Left lung (tissue), 4 donors: ENCODE measurements at regions not wholly inside any gene's neighbourhood (a gene's known extent, or its start where the extent isn't known, plus 50 kb on each side); places are given as distances from the start of the nearest gene placed in this dataset.

Source experiments
- ATAC-seq: fragments of 200-7000 bp; cut with Tn5 transposase; one replicate; pipeline ENCODE4 v1.9.1; 2020; ENCODE audit warnings: moderate library complexity
- DNase-seq, 4 donors: peaks; one replicate each; pipeline ENCODE4 v3.0.0-alpha.2; 2013 to 2020
- H3K27ac ChIP-seq, 2 donors: fragments of 200-600 bp; sonication (generic) in 1 of 2; one replicate each; pipeline versions ENCODE4 v1.5.0 to v1.8.0; 2020 to 2021
- H3K27me3 ChIP-seq, 2 donors: fragments of 200-600 bp; sonication (generic) in 1 of 2; one replicate each; pipeline versions ENCODE4 v1.5.0 to v1.8.0; 2020 to 2021
- H3K36me3 ChIP-seq, 2 donors: fragments of 200-600 bp; sonication (generic) in 1 of 2; one replicate each; pipeline versions ENCODE4 v1.5.0 to v1.8.0; 2020 to 2021
- H3K4me1 ChIP-seq, 2 donors: fragments of 200-600 bp; one replicate each; pipeline ENCODE4 v1.8.0; 2021
- H3K4me3 ChIP-seq, 2 donors: fragments of 200-600 bp; sonication (generic) in 1 of 2; one replicate each; pipeline versions ENCODE4 v1.5.0 to v1.8.0; 2020 to 2021; ENCODE audit warnings: mild to moderate bottlenecking in 1 of 2
- H3K9me3 ChIP-seq, 2 donors: fragments of 200-600 bp; sonication (generic) in 1 of 2; one replicate each; pipeline versions ENCODE4 v1.5.0 to v1.8.0; 2020 to 2021
- CTCF ChIP-seq, 2 donors: fragments of 200-600 bp; sonication (generic) in 1 of 2; IDR thresholded peaks; one replicate each; pipeline versions ENCODE4 v1.5.0 to v1.8.0; 2021; ENCODE audit warnings: antibody characterized with exemption in 2 of 2
- intact Hi-C, 2 donors: fragments of 100-400 bp; cut with DNase I; formaldehyde crosslinking; loops; one replicate each; pipeline versions ENCODE4 v1.11.2 to v1.14.2; 2022
- donor health status: DM: no; HTN: yes; CAD: no.
- donor health status: DM: no; HTN: no; CAD: no.

GRCh38 chr16:85251225-85251760 lies 139.0 kb upstream of the CIBAR2 start:
- ATAC-seq (no peak), DNase-seq (no peak)
- intact Hi-C loops, result no loop called here
- H3K27me3 ChIP-seq, result no peaks in the 10 kb centered on the region
- no peaks in the 10 kb centered on the region for H3K9me3 ChIP-seq
- no peak for TF ChIP-seq CTCF (IDR thresholded peaks at IDR 0.05)
- no peak overlapping the region for H3K4me3 ChIP-seq
- H3K36me3 ChIP-seq, result no peaks in the 10 kb centered on the region
- H3K27ac ChIP-seq, result no peak overlapping the region
- no peaks in the 10 kb centered on the region for H3K4me1 ChIP-seq

- ATAC-seq, result no peak
- Histone ChIP-seq H3K4me1 (no peaks in the 10 kb centered on the region), H3K9me3 (no peaks in the 10 kb centered on the region), H3K4me3 (no peak overlapping the region), H3K36me3 (no peaks in the 10 kb centered on the region), H3K27ac (no peak overlapping the region), H3K27me3 (no peaks in the 10 kb centered on the region)
- intact Hi-C loops, result no loop called here
- DNase-seq, result no peak
- TF ChIP-seq CTCF (IDR thresholded peaks at IDR 0.05), result no peak
Observed at GRCh38 chr16:85252014-85252413, 139.7 kb upstream of the CIBAR2 start.

GRCh38 chr16:85252461-85252860 lies 140.2 kb upstream of the CIBAR2 start:
- ATAC-seq (no peak), DNase-seq (no peak)
- H3K27me3 ChIP-seq, result no peaks in the 10 kb centered on the region
- no peaks in the 10 kb centered on the region for H3K9me3 ChIP-seq
- H3K27ac ChIP-seq, result no peak overlapping the region
- H3K36me3 ChIP-seq, result no peaks in the 10 kb centered on the region
- intact Hi-C loops, result no loop called here
- no peaks in the 10 kb centered on the region for H3K4me1 ChIP-seq
- no peak for TF ChIP-seq CTCF (IDR thresholded peaks at IDR 0.05)
- H3K4me3 ChIP-seq, result no peak overlapping the region

GRCh38 chr16:85253084-85253941 lies 141.0 kb upstream of the CIBAR2 start:
- intact Hi-C loops, result no loop called here
- H3K36me3 ChIP-seq, result no peaks in the 10 kb centered on the region
- TF ChIP-seq CTCF (IDR thresholded peaks at IDR 0.05), result peak; percentile 90 to 96
- peak; percentile 87 for ATAC-seq
- H3K27me3 ChIP-seq, result peaks cover 0 to 7% of the 10 kb centered on the region in 2 donors
- H3K9me3 ChIP-seq, result no peaks in the 10 kb centered on the region
- H3K27ac ChIP-seq, result no peak overlapping the region
- H3K4me1 ChIP-seq, result no peaks in the 10 kb centered on the region
- no peak overlapping the region for H3K4me3 ChIP-seq
- DNase-seq, result peak in 3 of 4 donors; percentile 60 to 91 (median 62)

GRCh38 chr16:85254051-85254450 lies 141.8 kb upstream of the CIBAR2 start:
- no peak for TF ChIP-seq CTCF (IDR thresholded peaks at IDR 0.05)
- Histone ChIP-seq H3K4me1 (no peaks in the 10 kb centered on the region), H3K27me3 (peaks cover 0 to 14% of the 10 kb centered on the region in 2 donors), H3K9me3 (no peaks in the 10 kb centered on the region), H3K27ac (no peak overlapping the region), H3K36me3 (no peaks in the 10 kb centered on the region), H3K4me3 (no peak overlapping the region)
- intact Hi-C loops, result no loop called here
- ATAC-seq (no peak), DNase-seq (no peak)
